Karpas-422 (cell line): ENCODE measurements at regions not wholly inside any gene's neighbourhood (a gene's known extent, or its start where the extent isn't known, plus 50 kb on each side); places are given as distances from the start of the nearest gene placed in this dataset.

Experiments used
- DNase-seq: peaks from one replicate; pipeline ENCODE4 v3.0.0-alpha.2; 2015
- H2AFZ ChIP-seq: fragments of 200-600 bp; sonication (generic); 2 replicates; pipeline ENCODE4 v1.6.1; 2014; ENCODE audit warnings: antibody characterized with exemption, low read length, mixed read lengths
- H3K27ac ChIP-seq: fragments of 200-600 bp; sonication (generic); 2 replicates; pipeline ENCODE4 v1.5.1; 2014; ENCODE audit warnings: mild to moderate bottlenecking, low read length, moderate library complexity
- H3K27me3 ChIP-seq: fragments of 200-600 bp; sonication (generic); 2 replicates; pipeline ENCODE4 v1.6.1; 2014; ENCODE audit warnings: low read length, mixed read lengths
- H3K36me3 ChIP-seq: fragments of 200-600 bp; sonication (generic); 2 replicates; pipeline ENCODE4 v1.6.1; 2014; ENCODE audit warnings: low read length, mixed read lengths; ENCODE audit not compliant: insufficient read depth
- H3K4me1 ChIP-seq: fragments of 200-600 bp; sonication (generic); 2 replicates; pipeline ENCODE4 v1.6.1; 2014; ENCODE audit warnings: mild to moderate bottlenecking, low read length, mixed read lengths
- H3K4me2 ChIP-seq: fragments of 200-600 bp; sonication (generic); 2 replicates; pipeline ENCODE4 v1.6.1; 2014; ENCODE audit warnings: low read length, low read depth, mild to moderate bottlenecking; ENCODE audit not compliant: poor library complexity, severe bottlenecking
- H3K4me3 ChIP-seq: fragments of 200-600 bp; sonication (generic); 2 replicates; pipeline ENCODE4 v1.5.1; 2014; ENCODE audit warnings: mild to moderate bottlenecking, antibody characterized with exemption, low read length, mixed read lengths
- H3K79me2 ChIP-seq: fragments of 200-600 bp; sonication (generic); 2 replicates; pipeline ENCODE4 v1.6.1; 2014; ENCODE audit warnings: mild to moderate bottlenecking, low read length, mixed read lengths
- H3K9ac ChIP-seq: fragments of 200-600 bp; sonication (generic); 2 replicates; pipeline ENCODE4 v1.6.0; 2014; ENCODE audit warnings: low read length
- H3K9me2 ChIP-seq: fragments of 200-600 bp; sonication (generic), shearing (Covaris generic); replicated peaks from 2 replicates; pipeline ENCODE4 v1.6.0; 2014; ENCODE audit warnings: mild to moderate bottlenecking, low read length, moderate library complexity; ENCODE audit not compliant: insufficient read depth
- H3K9me3 ChIP-seq: fragments of 300-700, 200-600 bp; sonication (generic); 2 replicates; pipeline ENCODE4 v1.6.1; 2014; ENCODE audit warnings: low read length, mixed read lengths
- H4K20me1 ChIP-seq: fragments of 200-600 bp; sonication (generic); 2 replicates; pipeline ENCODE4 v1.6.1; 2014; ENCODE audit warnings: mild to moderate bottlenecking, antibody characterized with exemption, low read length, low read depth; ENCODE audit not compliant: insufficient read depth

GRCh38 chr2:146129231-146129630, 1609.3 kb upstream of the ZEB2 start:
- Histone ChIP-seq H3K4me3 (no peak overlapping the region), H3K9me2 (no peaks in the 10 kb centered on the region), H3K36me3 (no peaks in the 10 kb centered on the region), H3K27me3 (no peaks in the 10 kb centered on the region), H3K4me1 (no peaks in the 10 kb centered on the region), H3K27ac (no peak overlapping the region), H3K9me3 (no peaks in the 10 kb centered on the region), H3K79me2 (no peaks in the 10 kb centered on the region), H4K20me1 (no peaks in the 10 kb centered on the region), H3K9ac (no peak overlapping the region), H3K4me2 (no peak overlapping the region), H2AFZ (no peak overlapping the region)
- DNase-seq, result no peak

- no peak overlapping the region for H2AFZ ChIP-seq
- no peaks in the 10 kb centered on the region for H3K9me2 ChIP-seq
- no peak overlapping the region for H3K4me3 ChIP-seq
- no peaks in the 10 kb centered on the region for H3K27me3 ChIP-seq
- H4K20me1 ChIP-seq, result no peaks in the 10 kb centered on the region
- H3K36me3 ChIP-seq, result no peaks in the 10 kb centered on the region
- H3K27ac ChIP-seq, result no peak overlapping the region
- no peaks in the 10 kb centered on the region for H3K9me3 ChIP-seq
- no peaks in the 10 kb centered on the region for H3K79me2 ChIP-seq
- H3K4me1 ChIP-seq, result no peaks in the 10 kb centered on the region
- no peak overlapping the region for H3K4me2 ChIP-seq
- no peak overlapping the region for H3K9ac ChIP-seq
- no peak for DNase-seq
These were observed 1608.3 kb upstream of the ZEB2 start for GRCh38 chr2:146128216-146128615.

GRCh38 chr2:146125551-146125950, 1605.6 kb upstream of the ZEB2 start:
- Histone ChIP-seq H3K79me2 (no peaks in the 10 kb centered on the region), H3K4me1 (no peaks in the 10 kb centered on the region), H4K20me1 (no peaks in the 10 kb centered on the region), H3K4me2 (no peak overlapping the region), H2AFZ (no peak overlapping the region), H3K9me3 (no peaks in the 10 kb centered on the region), H3K27ac (no peak overlapping the region), H3K27me3 (no peaks in the 10 kb centered on the region), H3K9ac (no peak overlapping the region), H3K36me3 (no peaks in the 10 kb centered on the region), H3K9me2 (no peaks in the 10 kb centered on the region), H3K4me3 (no peak overlapping the region)
- no peak for DNase-seq

GRCh38 chr2:146124741-146125140, 1604.8 kb upstream of the ZEB2 start:
- Histone ChIP-seq H3K9me2 (no peaks in the 10 kb centered on the region), H4K20me1 (no peaks in the 10 kb centered on the region), H3K9ac (no peak overlapping the region), H3K4me2 (no peak overlapping the region), H3K4me1 (no peaks in the 10 kb centered on the region), H3K9me3 (no peaks in the 10 kb centered on the region), H3K4me3 (no peak overlapping the region), H2AFZ (no peak overlapping the region), H3K79me2 (no peaks in the 10 kb centered on the region), H3K27ac (no peak overlapping the region), H3K27me3 (no peaks in the 10 kb centered on the region), H3K36me3 (no peaks in the 10 kb centered on the region)
- DNase-seq, result no peak

- Histone ChIP-seq H3K9me3 (no peaks in the 10 kb centered on the region), H3K4me2 (no peak overlapping the region), H4K20me1 (no peaks in the 10 kb centered on the region), H3K36me3 (no peaks in the 10 kb centered on the region), H3K27ac (no peak overlapping the region), H3K9ac (no peak overlapping the region), H3K9me2 (no peaks in the 10 kb centered on the region), H3K4me1 (no peaks in the 10 kb centered on the region), H2AFZ (no peak overlapping the region), H3K27me3 (no peaks in the 10 kb centered on the region), H3K4me3 (no peak overlapping the region), H3K79me2 (no peaks in the 10 kb centered on the region)
- no peak for DNase-seq
These were observed 1603.8 kb upstream of the ZEB2 start for GRCh38 chr2:146123714-146124113.

GRCh38 chr2:146123256-146123655, 1603.3 kb upstream of the ZEB2 start:
- Histone ChIP-seq H3K36me3 (no peaks in the 10 kb centered on the region), H3K4me2 (no peak overlapping the region), H3K9me3 (no peaks in the 10 kb centered on the region), H3K27me3 (no peaks in the 10 kb centered on the region), H3K4me3 (no peak overlapping the region), H4K20me1 (no peaks in the 10 kb centered on the region), H3K9ac (no peak overlapping the region), H3K79me2 (no peaks in the 10 kb centered on the region), H3K9me2 (no peaks in the 10 kb centered on the region), H3K4me1 (no peaks in the 10 kb centered on the region), H2AFZ (no peak overlapping the region), H3K27ac (no peak overlapping the region)
- DNase-seq, result no peak

GRCh38 chr2:146119586-146119985, 1599.7 kb upstream of the ZEB2 start:
- Histone ChIP-seq H3K27me3 (no peaks in the 10 kb centered on the region), H3K9me2 (no peaks in the 10 kb centered on the region), H3K27ac (no peak overlapping the region), H3K36me3 (no peaks in the 10 kb centered on the region), H3K9me3 (no peaks in the 10 kb centered on the region), H2AFZ (no peak overlapping the region), H3K4me3 (no peak overlapping the region), H3K4me2 (no peak overlapping the region), H4K20me1 (no peaks in the 10 kb centered on the region), H3K4me1 (no peaks in the 10 kb centered on the region), H3K9ac (no peak overlapping the region), H3K79me2 (no peaks in the 10 kb centered on the region)
- DNase-seq, result no peak

- Histone ChIP-seq H3K4me3 (no peak overlapping the region), H3K27me3 (no peaks in the 10 kb centered on the region), H3K79me2 (no peaks in the 10 kb centered on the region), H3K27ac (no peak overlapping the region), H4K20me1 (no peaks in the 10 kb centered on the region), H3K9me3 (no peaks in the 10 kb centered on the region), H2AFZ (no peak overlapping the region), H3K36me3 (no peaks in the 10 kb centered on the region), H3K9me2 (no peaks in the 10 kb centered on the region), H3K4me1 (no peaks in the 10 kb centered on the region), H3K9ac (no peak overlapping the region), H3K4me2 (no peak overlapping the region)
- no peak for DNase-seq
These were observed 1589.1 kb upstream of the ZEB2 start for GRCh38 chr2:146108993-146109392.

- Histone ChIP-seq H3K9ac (no peak overlapping the region), H2AFZ (no peak overlapping the region), H3K27me3 (no peaks in the 10 kb centered on the region), H3K36me3 (no peaks in the 10 kb centered on the region), H3K4me2 (no peak overlapping the region), H3K27ac (no peak overlapping the region), H3K4me1 (no peaks in the 10 kb centered on the region), H3K79me2 (no peaks in the 10 kb centered on the region), H3K9me2 (no peaks in the 10 kb centered on the region), H3K9me3 (peaks cover 11% of the 10 kb centered on the region), H4K20me1 (no peaks in the 10 kb centered on the region), H3K4me3 (no peak overlapping the region)
- DNase-seq, result no peak
These were observed 1574.3 kb upstream of the ZEB2 start for GRCh38 chr2:146094185-146094584.
